ENCODE measurements at regions not wholly inside any gene's neighbourhood (a gene's known extent, or its start where the extent isn't known, plus 50 kb on each side); places are given as distances from the start of the nearest gene placed in this dataset.
"Not testable (repeated sequence)": the region's sequence is repeated elsewhere in the genome, so short reads cannot be mapped to it uniquely, and the experiment has no call there.

- not testable (repeated sequence) for TF ChIP-seq CHD2 (IDR thresholded peaks at IDR 0.05; ENCODE audit: low read depth, low read length); NRF1 (conservative IDR thresholded peaks at IDR 0.05 in 1 of 2, IDR thresholded peaks at IDR 0.05 in 1 of 2); ZNF212 (CRISPR knock-in tag; IDR thresholded peaks at IDR 0.05); ZNF282 (CRISPR knock-in tag; IDR thresholded peaks at IDR 0.05); CEBPB (tag; IDR thresholded peaks at IDR 0.05)
- TF ChIP-seq, protein P1, sequence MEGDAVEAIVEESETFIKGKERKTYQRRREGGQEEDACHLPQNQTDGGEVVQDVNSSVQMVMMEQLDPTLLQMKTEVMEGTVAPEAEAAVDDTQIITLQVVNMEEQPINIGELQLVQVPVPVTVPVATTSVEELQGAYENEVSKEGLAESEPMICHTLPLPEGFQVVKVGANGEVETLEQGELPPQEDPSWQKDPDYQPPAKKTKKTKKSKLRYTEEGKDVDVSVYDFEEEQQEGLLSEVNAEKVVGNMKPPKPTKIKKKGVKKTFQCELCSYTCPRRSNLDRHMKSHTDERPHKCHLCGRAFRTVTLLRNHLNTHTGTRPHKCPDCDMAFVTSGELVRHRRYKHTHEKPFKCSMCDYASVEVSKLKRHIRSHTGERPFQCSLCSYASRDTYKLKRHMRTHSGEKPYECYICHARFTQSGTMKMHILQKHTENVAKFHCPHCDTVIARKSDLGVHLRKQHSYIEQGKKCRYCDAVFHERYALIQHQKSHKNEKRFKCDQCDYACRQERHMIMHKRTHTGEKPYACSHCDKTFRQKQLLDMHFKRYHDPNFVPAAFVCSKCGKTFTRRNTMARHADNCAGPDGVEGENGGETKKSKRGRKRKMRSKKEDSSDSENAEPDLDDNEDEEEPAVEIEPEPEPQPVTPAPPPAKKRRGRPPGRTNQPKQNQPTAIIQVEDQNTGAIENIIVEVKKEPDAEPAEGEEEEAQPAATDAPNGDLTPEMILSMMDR (IDR thresholded peaks at IDR 0.05 in 2 of 3, conservative IDR thresholded peaks at IDR 0.05 in 1 of 3; ENCODE audit: insufficient read depth in 2 of 3, low read depth in 1 of 3, low read length in 3 of 3): not testable (repeated sequence)
Measured at GRCh38 chr20:29875321-29876083, 1382.0 kb upstream of the DEFB115 start.
